SK-N-SH treated with all-trans-retinoic acid at 6 μM for 48 hours (cell line): ENCODE measurements at regions not wholly inside any gene's neighbourhood (a gene's known extent, or its start where the extent isn't known, plus 50 kb on each side); places are given as distances from the start of the nearest gene placed in this dataset.

Experiments
- CSRNP3 ChIP-seq: fragments of 250-450 bp; sonication (Bioruptor Pico); IDR thresholded peaks from 2 replicates; pipeline ENCODE4 v1.5.1; 2021; ENCODE audit warnings: mild to moderate bottlenecking, moderate library complexity
- PATZ1 ChIP-seq: fragments of 250-450 bp; sonication (Bioruptor Pico); IDR thresholded peaks from 2 replicates; pipeline ENCODE4 v1.8.0; 2020; ENCODE audit warnings: mild to moderate bottlenecking, moderate library complexity, borderline replicate concordance
- SNAI2 ChIP-seq: fragments of 250-450 bp; sonication (Bioruptor Pico); IDR thresholded peaks from 2 replicates; pipeline ENCODE4 v1.5.0; 2020; ENCODE audit warnings: mild to moderate bottlenecking, moderate library complexity
- TOX ChIP-seq: fragments of 250-450 bp; sonication (Bioruptor Pico); IDR thresholded peaks from 2 replicates; pipeline ENCODE4 v1.8.0; 2021; ENCODE audit warnings: mild to moderate bottlenecking, moderate library complexity, borderline replicate concordance
- TSHZ2 ChIP-seq: fragments of 250-450 bp; sonication (Bioruptor Pico); IDR thresholded peaks from 2 replicates; pipeline ENCODE4 v1.5.0; 2020; ENCODE audit warnings: mild to moderate bottlenecking, moderate library complexity
- ZFP3 ChIP-seq: fragments of 250-450 bp; sonication (Bioruptor Pico); IDR thresholded peaks from 2 replicates; pipeline ENCODE4 v1.5.0; 2020; ENCODE audit warnings: mild to moderate bottlenecking, moderate library complexity
- TF ChIP-seq, protein P1 (sequence below): fragments of 250-450 bp; sonication (Bioruptor Pico); IDR thresholded peaks from 2 replicates; pipeline ENCODE4 v1.5.1; 2020; ENCODE audit warnings: low read depth, mild to moderate bottlenecking, moderate library complexity

- TF ChIP-seq SNAI2 (CRISPR knock-in tag) = no peak
- TF ChIP-seq PATZ1 (CRISPR knock-in tag) = no peak
- TF ChIP-seq CSRNP3 (CRISPR knock-in tag) = no peak
- TF ChIP-seq ZFP3 = no peak
- no peak for TF ChIP-seq TOX (CRISPR knock-in tag)
- TF ChIP-seq, protein P1, sequence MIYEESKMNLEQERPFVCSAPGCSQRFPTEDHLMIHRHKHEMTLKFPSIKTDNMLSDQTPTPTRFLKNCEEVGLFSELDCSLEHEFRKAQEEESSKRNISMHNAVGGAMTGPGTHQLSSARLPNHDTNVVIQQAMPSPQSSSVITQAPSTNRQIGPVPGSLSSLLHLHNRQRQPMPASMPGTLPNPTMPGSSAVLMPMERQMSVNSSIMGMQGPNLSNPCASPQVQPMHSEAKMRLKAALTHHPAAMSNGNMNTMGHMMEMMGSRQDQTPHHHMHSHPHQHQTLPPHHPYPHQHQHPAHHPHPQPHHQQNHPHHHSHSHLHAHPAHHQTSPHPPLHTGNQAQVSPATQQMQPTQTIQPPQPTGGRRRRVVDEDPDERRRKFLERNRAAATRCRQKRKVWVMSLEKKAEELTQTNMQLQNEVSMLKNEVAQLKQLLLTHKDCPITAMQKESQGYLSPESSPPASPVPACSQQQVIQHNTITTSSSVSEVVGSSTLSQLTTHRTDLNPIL (CRISPR knock-in tag) = no peak
- no peak for TF ChIP-seq TSHZ2 (CRISPR knock-in tag)
These were observed 930.3 kb upstream of the C9orf72 start for GRCh38 chr9:28503573-28503972.
